Smooth muscle cell (in vitro differentiated cells): ENCODE measurements at regions not wholly inside any gene's neighbourhood (a gene's known extent, or its start where the extent isn't known, plus 50 kb on each side); places are given as distances from the start of the nearest gene placed in this dataset.

ENCODE experiments used
- DNase-seq: peaks from one replicate; lab custom pipeline; 2025; ENCODE audit not compliant: unreplicated experiment; lab: John Stamatoyannopoulos, UW
- H2AFZ ChIP-seq: fragments of 200-600 bp; sonication (generic); 2 replicates; pipeline ENCODE4 v1.6.0; 2016; ENCODE audit warnings: antibody characterized with exemption, low read depth, mild to moderate bottlenecking
- H3F3A ChIP-seq: fragments of 200-600 bp; sonication (generic); 2 replicates; pipeline ENCODE4 v1.6.0; 2017; ENCODE audit warnings: antibody characterized with exemption, low read depth
- H3K27ac ChIP-seq: fragments of 200-600 bp; sonication (generic); 2 replicates; pipeline ENCODE4 v1.5.1; 2016; ENCODE audit warnings: low read depth, mild to moderate bottlenecking
- H3K27me3 ChIP-seq: fragments of 200-600 bp; sonication (generic); 2 replicates; pipeline ENCODE4 v1.6.1; 2016; ENCODE audit warnings: low read depth, mild to moderate bottlenecking
- H3K36me3 ChIP-seq: fragments of 200-600 bp; sonication (generic); 2 replicates; pipeline ENCODE4 v1.5.1; 2016; ENCODE audit warnings: low read depth
- H3K4me1 ChIP-seq: fragments of 200-600 bp; sonication (generic); 2 replicates; pipeline ENCODE4 v1.5.1; 2016; ENCODE audit warnings: low read depth
- H3K4me2 ChIP-seq: fragments of 200-600 bp; sonication (generic); 2 replicates; pipeline ENCODE4 v1.6.0; 2016; ENCODE audit warnings: mild to moderate bottlenecking
- H3K4me3 ChIP-seq: fragments of 200-600 bp; sonication (generic); 2 replicates; pipeline ENCODE4 v1.5.1; 2016; ENCODE audit warnings: mild to moderate bottlenecking
- H3K79me2 ChIP-seq: fragments of 200-600 bp; sonication (generic); 2 replicates; pipeline ENCODE4 v1.6.0; 2016; ENCODE audit warnings: low read depth, mild to moderate bottlenecking
- H3K9ac ChIP-seq: fragments of 200-600 bp; sonication (generic); 2 replicates; pipeline ENCODE4 v1.6.0; 2016; ENCODE audit warnings: low read depth
- H3K9me3 ChIP-seq: fragments of 200-600 bp; sonication (generic); replicated peaks from 2 replicates; pipeline ENCODE4 v1.5.1; 2016; ENCODE audit warnings: low read depth
- H4K20me1 ChIP-seq: fragments of 200-600 bp; sonication (generic); 2 replicates; pipeline ENCODE4 v1.6.0; 2016; ENCODE audit warnings: low read depth
- CTCF ChIP-seq: fragments of 200-600 bp; sonication (generic); IDR thresholded peaks from 2 replicates; pipeline ENCODE4 v1.5.1; 2017; ENCODE audit warnings: borderline replicate concordance, mild to moderate bottlenecking, antibody characterized with exemption; ENCODE audit not compliant: insufficient read depth, poor library complexity, severe bottlenecking
- WGBS: methylation state at CpG from one replicate; pipeline ENCODE4 v1.1.7; 2016; ENCODE audit warnings: low lambda C conversion rate; 5-methylcytosine and 5-hydroxymethylcytosine counted together

- Histone ChIP-seq H3F3A (no peaks in the 10 kb centered on the region), H3K9me3 (no peaks in the 10 kb centered on the region), H2AFZ (no peak overlapping the region), H3K4me2 (no peak overlapping the region), H3K27me3 (peaks cover 3% of the 10 kb centered on the region), H4K20me1 (no peaks in the 10 kb centered on the region), H3K79me2 (no peaks in the 10 kb centered on the region), H3K36me3 (no peaks in the 10 kb centered on the region), H3K9ac (no peak overlapping the region), H3K27ac (no peak overlapping the region), H3K4me1 (no peaks in the 10 kb centered on the region), H3K4me3 (no peak overlapping the region)
- WGBS, result 86% methylated on average over 3 of the region's 3 CpGs
- DNase-seq, result no peak
- no peak for TF ChIP-seq CTCF
Measured at GRCh38 chr20:10137533-10137932, 81.1 kb upstream of the SNAP25 start.

GRCh38 chr20:10157549-10157948, 61.1 kb upstream of the SNAP25 start:
- Histone ChIP-seq H3K9me3 (no peaks in the 10 kb centered on the region), H3K36me3 (no peaks in the 10 kb centered on the region), H4K20me1 (no peaks in the 10 kb centered on the region), H2AFZ (no peak overlapping the region), H3K79me2 (no peaks in the 10 kb centered on the region), H3K27ac (no peak overlapping the region), H3F3A (no peaks in the 10 kb centered on the region), H3K4me2 (no peak overlapping the region), H3K27me3 (no peaks in the 10 kb centered on the region), H3K9ac (no peak overlapping the region), H3K4me1 (no peaks in the 10 kb centered on the region), H3K4me3 (no peak overlapping the region)
- no peak for DNase-seq
- TF ChIP-seq CTCF, result no peak
- WGBS, result 89% methylated on average over 1 of the region's 1 CpG

GRCh38 chr20:10167040-10167439, 51.6 kb upstream of the SNAP25 start:
- 86% methylated on average over 2 of the region's 2 CpGs for WGBS
- no peaks in the 10 kb centered on the region for H3K9me3 ChIP-seq
- H3K9ac ChIP-seq, result no peak overlapping the region
- no peaks in the 10 kb centered on the region for H3K27me3 ChIP-seq
- H3K4me2 ChIP-seq, result no peak overlapping the region
- no peak overlapping the region for H3K4me3 ChIP-seq
- H3F3A ChIP-seq, result no peaks in the 10 kb centered on the region
- H4K20me1 ChIP-seq, result no peaks in the 10 kb centered on the region
- TF ChIP-seq CTCF, result no peak
- no peak overlapping the region for H2AFZ ChIP-seq
- no peaks in the 10 kb centered on the region for H3K79me2 ChIP-seq
- H3K36me3 ChIP-seq, result no peaks in the 10 kb centered on the region
- H3K4me1 ChIP-seq, result no peaks in the 10 kb centered on the region
- H3K27ac ChIP-seq, result no peak overlapping the region
- no peak for DNase-seq

- Histone ChIP-seq H3K36me3 (no peaks in the 10 kb centered on the region), H4K20me1 (no peaks in the 10 kb centered on the region), H3F3A (no peaks in the 10 kb centered on the region), H3K4me1 (no peaks in the 10 kb centered on the region), H3K9me3 (no peaks in the 10 kb centered on the region), H2AFZ (no peak overlapping the region), H3K4me3 (no peak overlapping the region), H3K79me2 (no peaks in the 10 kb centered on the region), H3K27me3 (no peaks in the 10 kb centered on the region), H3K9ac (no peak overlapping the region), H3K27ac (no peak overlapping the region), H3K4me2 (no peak overlapping the region)
- DNase-seq, result no peak
- 84% methylated on average over 2 of the region's 2 CpGs for WGBS
- TF ChIP-seq CTCF, result no peak
Measured at GRCh38 chr20:10167594-10167993, 51.0 kb upstream of the SNAP25 start.
